GM21526 (cell line): ENCODE measurements at regions not wholly inside any gene's neighbourhood (a gene's known extent, or its start where the extent isn't known, plus 50 kb on each side); places are given as distances from the start of the nearest gene placed in this dataset.

ENCODE experiments used
- ATAC-seq: cut with Tn5 transposase; IDR thresholded peaks from one replicate; pipeline ENCODE4 v1.9.1; 2021; ENCODE audit warnings: moderate library complexity; ENCODE audit not compliant: unreplicated experiment, low FRiP score

- ATAC-seq = no peak
These were observed 248.1 kb upstream of the RAB4A start for GRCh38 chr1:229022595-229023333.

- no peak for ATAC-seq
These were observed 247.1 kb upstream of the RAB4A start for GRCh38 chr1:229023651-229024300.

- ATAC-seq = no peak
These were observed 246.3 kb upstream of the RAB4A start for GRCh38 chr1:229024528-229025130.

DNA sequence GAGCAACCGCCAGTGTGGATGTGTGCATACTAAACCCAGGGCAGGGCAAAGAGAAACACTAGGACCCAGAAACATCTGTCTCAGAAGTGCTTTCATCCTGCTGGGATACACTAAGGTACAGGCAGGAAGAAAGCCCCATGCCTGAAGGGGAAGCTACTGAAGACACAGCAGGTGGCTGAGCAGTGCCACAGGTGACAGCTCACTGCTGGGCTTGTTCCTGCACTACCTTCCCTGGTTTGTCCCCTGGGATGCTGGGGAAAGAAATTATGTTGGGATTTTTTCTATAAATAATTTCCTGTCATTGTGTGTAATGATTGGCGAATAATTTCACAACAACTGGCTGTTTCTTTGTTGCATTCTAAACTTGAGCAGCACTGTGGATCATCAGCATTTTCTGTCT is 245.3 kb upstream of the RAB4A start:
- ATAC-seq = no peak

- ATAC-seq = no peak
These were observed 243.8 kb upstream of the RAB4A start for GRCh38 chr1:229027158-229027557.

- ATAC-seq = peak; percentile 56
These were observed 243.2 kb upstream of the RAB4A start for GRCh38 chr1:229027622-229028182.

DNA sequence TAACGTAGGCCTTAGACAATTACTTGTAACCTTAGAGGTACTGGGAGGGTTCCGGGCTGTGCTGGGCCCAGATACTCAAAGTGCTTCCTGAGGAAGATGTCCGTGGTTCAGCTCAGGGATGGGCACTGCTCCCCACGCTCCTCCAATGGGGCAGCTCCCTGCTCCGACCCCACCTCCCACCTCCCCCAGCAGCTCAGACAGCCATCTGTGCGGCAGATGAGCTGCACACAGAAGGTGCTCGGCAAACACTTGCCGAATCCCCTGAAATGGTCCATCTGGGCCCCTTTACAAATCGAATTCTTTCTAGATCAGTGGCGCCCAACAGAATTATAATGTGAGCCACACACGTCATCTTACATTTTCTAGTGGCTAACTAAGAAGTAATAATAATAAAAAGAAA is 242.4 kb upstream of the RAB4A start:
- no peak for ATAC-seq

- ATAC-seq = no peak
These were observed 241.7 kb upstream of the RAB4A start for GRCh38 chr1:229028987-229029878.

DNA sequence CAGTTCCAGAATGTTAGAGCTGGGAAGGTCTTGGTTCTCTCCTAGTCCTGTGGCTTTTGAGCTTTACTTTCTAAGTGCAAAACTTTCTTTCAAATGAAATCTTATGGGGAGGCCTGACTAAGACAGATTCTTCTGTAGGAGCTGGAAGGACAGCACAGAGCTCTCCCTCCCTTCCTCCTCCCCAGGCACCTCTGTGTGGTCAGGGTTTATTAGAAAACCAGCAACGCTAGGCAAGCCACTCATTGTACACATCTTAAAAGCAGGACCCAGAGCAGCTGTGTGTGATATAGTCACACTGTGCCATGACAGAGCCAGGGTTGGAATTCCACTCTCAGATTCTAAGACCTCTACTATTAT is 241.1 kb upstream of the RAB4A start:
- ATAC-seq = no peak

DNA sequence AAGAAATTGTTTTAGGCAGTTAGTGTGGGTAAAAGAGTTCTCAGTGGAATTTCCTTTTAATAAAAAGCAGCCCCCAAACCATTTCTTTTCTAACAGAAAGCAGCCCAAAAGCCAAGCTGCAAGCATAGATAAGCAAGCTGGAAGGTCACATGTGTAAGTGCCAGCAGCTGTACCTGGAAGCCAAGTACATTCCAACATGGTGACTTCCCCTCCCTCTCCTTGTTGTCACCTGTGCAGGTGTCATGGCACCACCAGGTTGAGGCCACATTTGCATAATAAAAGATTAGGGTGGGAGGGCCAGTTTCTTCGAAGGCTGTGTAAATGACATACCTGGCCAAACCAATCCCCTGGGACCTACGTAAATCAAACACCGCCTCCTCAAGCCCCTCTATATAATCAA is 240.3 kb upstream of the RAB4A start:
- no peak for ATAC-seq

DNA sequence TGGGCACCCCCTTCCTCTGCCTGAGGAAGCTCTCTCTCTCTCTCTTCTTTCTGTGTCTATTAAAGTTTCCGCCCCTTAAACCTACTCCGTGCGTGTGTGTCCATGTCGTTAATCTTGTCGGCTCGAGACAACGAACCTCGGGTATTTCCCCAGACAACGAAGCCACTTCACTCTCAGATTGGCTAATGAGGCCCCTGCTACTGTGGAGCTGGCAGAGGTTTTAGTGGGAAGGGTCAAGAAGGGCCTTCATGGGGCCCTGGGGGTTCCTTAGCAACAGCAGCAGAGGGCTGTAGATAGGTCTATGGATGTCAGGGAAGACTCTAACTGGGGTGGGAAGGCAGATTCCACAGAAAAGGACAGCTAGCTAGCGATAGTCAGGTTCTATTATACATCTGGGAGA is 239.8 kb upstream of the RAB4A start:
- no peak for ATAC-seq

- no peak for ATAC-seq
These were observed 239.2 kb upstream of the RAB4A start for GRCh38 chr1:229031481-229032341.

- ATAC-seq = no peak
These were observed 238.5 kb upstream of the RAB4A start for GRCh38 chr1:229032375-229032774.

GRCh38 chr1:229033480-229033879 is 237.4 kb upstream of the RAB4A start:
- ATAC-seq = no peak

- ATAC-seq = no peak
These were observed 236.6 kb upstream of the RAB4A start for GRCh38 chr1:229034342-229034741.

- peak; percentile 88 for ATAC-seq
These were observed 235.7 kb upstream of the RAB4A start for GRCh38 chr1:229035054-229035747.

GRCh38 chr1:229035748-229036082 is 235.2 kb upstream of the RAB4A start:
- ATAC-seq = peak; percentile 18

DNA sequence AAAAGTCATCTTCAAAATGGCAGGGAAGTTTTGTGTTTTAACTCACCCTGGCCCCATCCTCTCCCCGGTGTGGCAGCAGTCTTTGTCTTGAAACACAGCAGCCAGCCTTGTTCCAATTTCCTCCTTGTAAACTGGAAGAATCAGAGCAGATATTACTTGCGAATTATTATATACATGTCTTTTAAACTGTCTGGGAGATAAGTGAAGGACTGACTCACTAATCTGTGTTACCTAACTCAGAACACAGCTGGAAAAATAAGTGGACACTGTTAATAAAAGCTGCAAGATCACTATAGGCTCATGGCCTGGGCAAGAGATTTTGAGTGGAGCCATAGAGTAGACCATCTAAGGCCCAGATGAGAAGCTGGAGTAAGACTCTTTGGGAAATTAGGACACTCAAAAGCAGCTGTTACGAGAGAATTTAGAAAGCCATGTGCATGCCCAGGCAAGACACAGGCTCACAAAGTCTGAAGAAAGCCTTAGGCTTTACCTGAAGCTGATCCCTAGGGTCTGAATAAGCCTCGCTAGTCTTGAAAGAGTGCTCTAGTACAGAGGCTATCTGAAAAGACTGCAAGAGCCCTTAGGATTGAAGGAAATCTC is 233.0 kb upstream of the RAB4A start:
- ATAC-seq = no peak
